Colonic mucosa (tissue), 4 donors: ENCODE measurements at regions not wholly inside any gene's neighbourhood (a gene's known extent, or its start where the extent isn't known, plus 50 kb on each side); places are given as distances from the start of the nearest gene placed in this dataset.

ENCODE experiments used
- DNase-seq: peaks from one replicate; pipeline ENCODE4 v3.0.0-alpha.2; 2020
- H3K27ac ChIP-seq: fragments of 200-600 bp; one replicate; pipeline ENCODE4 v1.8.0; 2021
- H3K27me3 ChIP-seq: fragments of 200-600 bp; one replicate; pipeline ENCODE4 v1.8.0; 2021
- H3K36me3 ChIP-seq: fragments of 200-600 bp; one replicate; pipeline ENCODE4 v1.8.0; 2021
- H3K4me1 ChIP-seq: fragments of 200-600 bp; one replicate; pipeline ENCODE4 v1.8.0; 2021; ENCODE audit warnings: mild to moderate bottlenecking
- H3K4me3 ChIP-seq: fragments of 200-600 bp; one replicate; pipeline ENCODE4 v1.8.0; 2021
- H3K9ac ChIP-seq, 2 donors: one replicate each; pipeline ENCODE4 v1.7.0; 2013; ENCODE audit warnings: control low read depth in 2 of 2, low read depth in 2 of 2, low read length in 2 of 2
- H3K9me3 ChIP-seq: fragments of 200-600 bp; one replicate; pipeline ENCODE4 v1.8.0; 2021
- CTCF ChIP-seq: fragments of 200-600 bp; IDR thresholded peaks from one replicate; pipeline ENCODE4 v1.8.0; 2022; ENCODE audit warnings: antibody characterized with exemption, mild to moderate bottlenecking
- intact Hi-C: fragments of 100-400 bp; cut with DNase I; formaldehyde crosslinking; loops from one replicate; pipeline ENCODE4 v1.14.1; 2022
- donor health status: healthy.
- donor health status: DM: no; HTN: no; CAD: no.
- donor health status: DM: no; HTN: no; CAD: no.

- no peak for TF ChIP-seq CTCF
- DNase-seq, result no peak
- no peaks in the 10 kb centered on the region for H3K27me3 ChIP-seq
- intact Hi-C loops, result no loop called here
- no peaks in the 10 kb centered on the region for H3K9me3 ChIP-seq
- H3K9ac ChIP-seq, result no peak overlapping the region
- no peaks in the 10 kb centered on the region for H3K36me3 ChIP-seq
- H3K27ac ChIP-seq, result no peak overlapping the region
- H3K4me1 ChIP-seq, result no peaks in the 10 kb centered on the region
- H3K4me3 ChIP-seq, result no peak overlapping the region
Observed at GRCh38 chr20:11651138-11651537, 266.6 kb upstream of the BTBD3 start.

GRCh38 chr20:11651647-11652046 lies 266.0 kb upstream of the BTBD3 start:
- intact Hi-C loops, result no loop called here
- DNase-seq, result no peak
- no peak for TF ChIP-seq CTCF

GRCh38 chr20:11652128-11652527 lies 265.6 kb upstream of the BTBD3 start:
- Histone ChIP-seq H3K4me3 (no peak overlapping the region), H3K36me3 (no peaks in the 10 kb centered on the region), H3K27me3 (no peaks in the 10 kb centered on the region), H3K9me3 (no peaks in the 10 kb centered on the region), H3K9ac (no peak overlapping the region), H3K4me1 (no peaks in the 10 kb centered on the region), H3K27ac (no peak overlapping the region)
- DNase-seq, result no peak
- intact Hi-C loops, result no loop called here
- no peak for TF ChIP-seq CTCF

More at GRCh38 chr20:11651647-11652046, 266.0 kb upstream of the BTBD3 start:
- H3K9me3 ChIP-seq, result no peaks in the 10 kb centered on the region
- no peaks in the 10 kb centered on the region for H3K36me3 ChIP-seq
- no peaks in the 10 kb centered on the region for H3K4me1 ChIP-seq
- H3K9ac ChIP-seq, result no peak overlapping the region
- H3K4me3 ChIP-seq, result no peak overlapping the region
- H3K27ac ChIP-seq, result no peak overlapping the region
- H3K27me3 ChIP-seq, result no peaks in the 10 kb centered on the region

GRCh38 chr20:11654766-11655165 lies 262.9 kb upstream of the BTBD3 start:
- H3K9me3 ChIP-seq, result no peaks in the 10 kb centered on the region
- no peak overlapping the region for H3K4me3 ChIP-seq
- DNase-seq, result no peak
- H3K4me1 ChIP-seq, result no peaks in the 10 kb centered on the region
- no peaks in the 10 kb centered on the region for H3K27me3 ChIP-seq
- no peak overlapping the region for H3K9ac ChIP-seq
- H3K36me3 ChIP-seq, result no peaks in the 10 kb centered on the region
- H3K27ac ChIP-seq, result no peak overlapping the region
- TF ChIP-seq CTCF, result no peak
- intact Hi-C loops, result no loop called here

GRCh38 chr20:11660673-11661072 lies 257.0 kb upstream of the BTBD3 start:
- Histone ChIP-seq H3K27me3 (no peaks in the 10 kb centered on the region), H3K9ac (no peak overlapping the region), H3K4me1 (no peaks in the 10 kb centered on the region), H3K9me3 (no peaks in the 10 kb centered on the region), H3K4me3 (no peak overlapping the region), H3K36me3 (no peaks in the 10 kb centered on the region), H3K27ac (no peak overlapping the region)
- TF ChIP-seq CTCF, result no peak
- DNase-seq, result no peak
- intact Hi-C loops, result no loop called here

- Histone ChIP-seq H3K4me1 (no peaks in the 10 kb centered on the region), H3K27ac (no peak overlapping the region), H3K36me3 (no peaks in the 10 kb centered on the region), H3K27me3 (no peaks in the 10 kb centered on the region), H3K9me3 (no peaks in the 10 kb centered on the region), H3K4me3 (no peak overlapping the region), H3K9ac (no peak overlapping the region)
- no peak for TF ChIP-seq CTCF
- DNase-seq, result no peak
- intact Hi-C loops, result loop anchor here (10.0 kb wide), 2 partner anchors 334 to 544 kb away; no protein-coding TSS in a partner anchor
Observed at GRCh38 chr20:11671015-11671511, 246.6 kb upstream of the BTBD3 start.
